Stimulated activated CD8-positive, alpha-beta memory T cell treated with anti-CD3 and anti-CD28 coated beads, Interleukin-4, amount 100 ng/mL, for 4 hours (primary cell): ENCODE measurements at regions not wholly inside any gene's neighbourhood (a gene's known extent, or its start where the extent isn't known, plus 50 kb on each side); places are given as distances from the start of the nearest gene placed in this dataset.
"Not testable (repeated sequence)": the region's sequence is repeated elsewhere in the genome, so short reads cannot be mapped to it uniquely, and the experiment has no call there.

Source experiments
- DNase-seq, 2 donors: peaks; one replicate each; pipeline ENCODE4 v3.0.0-alpha.2; 2020; ENCODE audit warnings: low read depth in 2 of 2, low spot score in 1 of 2

- DNase-seq: no peak
Measured at GRCh38 chr9:89695441-89695891, 90.7 kb downstream of the GADD45G start.

GRCh38 chr9:89695979-89696378 is 91.2 kb downstream of the GADD45G start:
- not testable (repeated sequence) for DNase-seq

- no peak for DNase-seq
Measured at GRCh38 chr9:89696780-89697179, 92.0 kb downstream of the GADD45G start.

- no peak for DNase-seq
Measured at GRCh38 chr9:89697553-89697952, 92.7 kb downstream of the GADD45G start.

GRCh38 chr9:89698411-89699005 is 93.7 kb downstream of the GADD45G start:
- DNase-seq: no peak

- no peak for DNase-seq
Measured at GRCh38 chr9:89699646-89700045, 94.8 kb downstream of the GADD45G start.

- peak; percentile 42 to 43 for DNase-seq
Measured at GRCh38 chr9:89701221-89701798, 96.5 kb downstream of the GADD45G start.

GRCh38 chr9:89702401-89702800 is 97.6 kb downstream of the GADD45G start:
- no peak for DNase-seq

- no peak for DNase-seq
Measured at GRCh38 chr9:89705651-89706050, 100.8 kb downstream of the GADD45G start.

GRCh38 chr9:89706086-89706485 is 101.3 kb downstream of the GADD45G start:
- DNase-seq: no peak

- no peak for DNase-seq
Measured at GRCh38 chr9:89706731-89707191, 101.9 kb downstream of the GADD45G start.

GRCh38 chr9:89710697-89711096 is 105.9 kb downstream of the GADD45G start:
- DNase-seq: no peak

- DNase-seq: no peak
Measured at GRCh38 chr9:89711866-89712265, 107.1 kb downstream of the GADD45G start.

- no peak for DNase-seq
Measured at GRCh38 chr9:89712283-89712682, 107.5 kb downstream of the GADD45G start.

- no peak for DNase-seq
Measured at GRCh38 chr9:89714321-89714720, 109.5 kb downstream of the GADD45G start.

- no peak for DNase-seq
Measured at GRCh38 chr9:89715318-89715858, 110.6 kb downstream of the GADD45G start.

GRCh38 chr9:89715881-89716280 is 111.1 kb downstream of the GADD45G start:
- no peak for DNase-seq

GRCh38 chr9:89716559-89716958 is 111.7 kb downstream of the GADD45G start:
- DNase-seq: no peak

- DNase-seq: no peak
Measured at GRCh38 chr9:89718176-89718575, 113.4 kb downstream of the GADD45G start.

GRCh38 chr9:89718651-89719050 is 113.8 kb downstream of the GADD45G start:
- DNase-seq: no peak

- no peak for DNase-seq
Measured at GRCh38 chr9:89719202-89719601, 114.4 kb downstream of the GADD45G start.

GRCh38 chr9:89720696-89721175 is 115.9 kb downstream of the GADD45G start:
- DNase-seq: no peak
